GM18861 (cell line): ENCODE measurements at regions not wholly inside any gene's neighbourhood (a gene's known extent, or its start where the extent isn't known, plus 50 kb on each side); places are given as distances from the start of the nearest gene placed in this dataset.
"Not testable (repeated sequence)": the region's sequence is repeated elsewhere in the genome, so short reads cannot be mapped to it uniquely, and the experiment has no call there.

Experiments
- ATAC-seq: cut with Tn5 transposase; IDR thresholded peaks from one replicate; pipeline ENCODE4 v1.9.1; 2021; ENCODE audit not compliant: unreplicated experiment

DNA sequence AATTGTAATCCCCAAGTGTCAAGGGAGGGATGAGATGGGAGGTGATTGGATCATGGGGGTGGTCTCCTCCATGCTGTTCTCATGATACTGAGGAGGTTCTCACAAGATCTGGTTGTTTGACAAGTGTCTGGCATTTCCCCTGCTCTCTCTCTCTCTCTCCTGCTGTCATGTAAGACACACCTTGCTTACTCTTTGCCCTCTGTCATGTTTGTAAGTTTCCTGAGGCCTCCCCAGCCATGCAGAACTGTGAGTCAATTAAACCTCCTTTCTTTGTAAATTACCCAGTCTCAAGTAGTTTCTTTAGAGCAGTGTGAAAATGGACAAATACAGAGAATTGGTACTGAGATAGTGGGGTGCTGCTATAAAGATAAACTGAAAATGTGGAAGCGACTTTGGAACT is 207.9 kb downstream of the HINT1 start:
- ATAC-seq, result no peak

DNA sequence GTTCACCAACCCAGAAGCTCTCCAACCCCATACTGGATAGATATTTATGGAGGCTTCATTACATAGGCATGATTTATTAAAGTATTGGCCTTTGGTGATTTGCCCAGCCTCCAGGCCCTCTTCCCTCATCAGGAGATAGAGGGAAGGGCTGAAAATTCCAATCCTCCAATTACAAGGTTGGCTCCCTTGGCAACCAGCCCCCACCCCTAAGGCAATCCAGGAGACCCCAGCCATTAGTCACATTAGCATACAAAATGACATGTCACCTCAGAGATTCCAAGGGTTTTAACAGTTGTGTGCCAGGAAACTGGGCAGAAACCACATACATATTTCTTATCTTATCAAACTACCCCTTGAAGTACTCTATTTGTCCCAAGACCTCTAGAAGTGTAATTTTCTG is 210.0 kb downstream of the HINT1 start:
- no peak for ATAC-seq

DNA sequence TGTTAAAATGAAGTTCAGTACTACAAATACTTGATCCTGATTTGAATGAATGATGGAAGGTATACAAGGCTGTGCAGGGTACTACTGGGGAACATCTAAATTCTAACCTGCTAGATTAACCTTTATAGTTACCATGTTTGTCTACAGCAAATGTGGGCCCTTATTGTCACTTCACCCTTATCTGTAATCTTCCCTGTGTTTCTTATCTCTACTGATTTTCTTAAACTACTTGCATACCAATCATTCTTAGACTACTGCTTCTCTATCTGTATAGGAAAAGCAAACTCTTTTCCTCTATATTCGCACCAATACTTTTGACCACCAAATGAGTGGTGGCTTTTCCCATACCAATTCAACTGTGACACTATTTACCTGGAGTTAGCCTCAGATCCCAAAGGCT is 210.7 kb downstream of the HINT1 start:
- ATAC-seq, result no peak

DNA sequence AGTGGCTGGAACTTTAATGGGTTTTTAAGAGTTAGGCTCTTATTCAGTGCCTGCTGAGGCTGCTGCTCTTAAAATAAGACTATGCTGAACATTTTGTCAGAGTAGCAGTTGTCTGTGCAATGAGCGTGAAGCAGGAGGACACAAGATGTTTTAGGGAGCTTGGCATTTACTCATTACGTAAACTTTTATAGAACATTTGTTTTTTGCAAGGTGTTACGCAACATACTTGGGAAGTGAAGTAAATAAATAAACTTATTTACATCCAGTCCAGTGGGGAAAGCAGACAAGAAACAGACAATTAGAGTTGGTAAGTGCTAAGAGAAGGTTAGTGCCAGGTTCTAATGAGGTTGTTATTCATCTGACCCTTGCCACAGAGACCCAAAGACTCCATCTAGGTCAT is 226.0 kb downstream of the HINT1 start:
- ATAC-seq, result no peak

DNA sequence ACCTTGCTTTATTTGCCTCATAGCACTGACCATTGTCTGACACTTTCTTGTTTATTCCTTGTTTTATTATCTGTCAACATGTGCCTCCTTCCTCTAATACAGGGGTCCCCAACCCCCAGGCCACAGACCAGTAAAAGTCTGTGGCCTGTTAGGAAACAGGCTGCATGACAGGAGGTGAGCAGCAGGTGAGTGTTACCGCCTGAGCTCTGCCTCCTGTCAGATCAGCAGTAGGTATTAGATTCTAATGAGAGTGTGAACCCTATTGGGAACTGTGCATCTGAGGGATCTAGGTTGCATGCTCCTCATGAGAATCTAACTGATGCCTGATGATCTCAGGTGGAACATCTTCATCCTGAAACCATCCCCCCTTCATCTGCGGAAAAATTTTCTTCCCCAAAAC is 228.0 kb downstream of the HINT1 start:
- no peak for ATAC-seq

DNA sequence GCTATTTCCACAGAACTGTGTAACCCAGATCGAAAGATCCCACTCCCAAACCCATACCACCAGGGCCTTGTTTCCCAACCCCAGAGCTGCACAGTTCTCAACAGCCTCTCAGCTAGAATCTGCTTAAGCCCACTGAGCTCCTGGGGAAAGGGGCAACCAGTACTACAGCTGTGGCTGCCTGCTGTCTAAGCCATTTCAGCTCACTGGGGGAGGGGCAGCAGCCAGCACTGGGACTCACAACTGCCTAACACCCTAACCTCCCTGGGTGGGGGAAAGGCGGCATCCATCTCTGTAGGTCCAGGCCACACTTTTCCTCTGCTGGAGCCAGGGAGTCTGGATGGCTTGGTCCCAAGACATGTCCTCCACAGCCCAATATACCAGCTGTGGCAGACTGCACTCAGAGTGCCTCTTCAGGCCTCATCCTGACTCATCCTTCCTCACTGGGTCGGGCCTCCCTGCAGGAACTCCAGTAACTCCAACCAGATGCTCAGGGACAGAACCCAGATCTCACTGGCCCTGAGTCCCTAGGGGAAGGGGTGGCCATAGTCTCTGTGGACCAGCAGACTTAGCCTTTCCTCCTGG is 241.4 kb downstream of the HINT1 start:
- ATAC-seq, result no peak

DNA sequence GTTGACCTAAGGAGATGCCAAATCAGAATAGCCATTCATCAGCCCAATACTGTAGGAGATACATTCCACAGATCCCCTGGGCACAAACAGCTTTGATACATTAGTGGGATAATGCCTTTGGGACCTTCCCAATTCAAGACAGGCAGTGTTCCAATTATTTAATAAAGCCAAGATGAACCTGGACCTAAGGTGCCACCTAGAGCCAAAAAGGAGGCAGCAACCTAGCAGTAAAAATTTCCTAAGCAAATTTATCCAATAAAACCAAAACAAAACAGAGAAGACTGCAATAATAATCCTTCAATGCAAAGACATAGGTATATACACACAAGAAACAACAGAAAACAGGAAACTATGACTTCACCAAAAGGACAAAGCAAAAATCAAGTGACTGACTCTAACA is 253.0 kb downstream of the HINT1 start:
- no peak for ATAC-seq

DNA sequence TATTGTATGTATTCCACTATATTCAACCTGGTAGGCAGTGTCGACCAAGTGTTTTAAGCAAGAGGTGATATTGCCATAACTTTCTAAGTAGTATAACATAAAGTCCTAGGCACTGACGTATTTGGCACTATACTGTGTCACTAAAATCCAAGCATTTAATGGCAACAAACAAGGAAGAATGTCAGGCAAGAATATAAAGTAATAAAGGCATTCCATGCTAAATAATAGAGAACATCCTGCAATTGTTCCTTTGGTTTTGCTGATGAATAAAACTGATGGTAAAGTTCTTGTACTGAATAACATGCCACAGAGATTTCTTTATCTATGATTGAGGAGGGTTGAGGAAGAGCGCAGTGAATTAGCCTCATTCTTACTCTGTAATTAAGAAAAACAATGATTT is 256.9 kb downstream of the HINT1 start:
- ATAC-seq, result no peak

DNA sequence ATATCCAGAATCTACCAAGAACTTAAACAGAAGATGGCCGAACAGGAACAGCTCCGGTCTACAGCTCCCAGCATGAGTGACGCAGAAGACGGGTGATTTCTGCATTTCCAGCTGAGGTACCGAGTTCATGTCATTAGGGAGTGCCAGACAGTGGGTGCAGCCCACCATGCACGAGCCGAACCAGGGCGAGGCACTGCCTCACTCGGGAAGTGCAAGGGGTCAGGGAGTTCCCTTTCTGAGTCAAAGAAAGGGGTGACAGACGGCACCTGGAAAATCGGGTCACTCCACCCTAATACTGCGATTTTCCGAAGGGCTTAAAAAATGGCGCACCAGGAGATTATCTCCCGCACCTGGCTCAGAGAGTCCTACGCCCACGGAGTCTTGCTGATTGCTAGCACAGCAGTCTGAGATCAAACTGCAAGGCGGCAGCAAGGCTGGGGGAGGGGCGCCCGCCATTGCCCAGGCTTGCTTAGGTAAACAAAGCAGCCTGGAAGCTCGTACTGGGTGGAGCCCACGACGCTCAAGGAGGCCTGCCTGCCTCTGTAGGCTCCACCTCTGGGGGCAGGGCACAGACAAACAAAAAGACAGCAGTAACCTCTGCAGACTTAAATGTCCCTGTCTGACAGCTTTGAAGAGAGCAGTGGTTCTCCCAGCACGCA is 267.4 kb downstream of the HINT1 start:
- ATAC-seq, result not testable (repeated sequence)

DNA sequence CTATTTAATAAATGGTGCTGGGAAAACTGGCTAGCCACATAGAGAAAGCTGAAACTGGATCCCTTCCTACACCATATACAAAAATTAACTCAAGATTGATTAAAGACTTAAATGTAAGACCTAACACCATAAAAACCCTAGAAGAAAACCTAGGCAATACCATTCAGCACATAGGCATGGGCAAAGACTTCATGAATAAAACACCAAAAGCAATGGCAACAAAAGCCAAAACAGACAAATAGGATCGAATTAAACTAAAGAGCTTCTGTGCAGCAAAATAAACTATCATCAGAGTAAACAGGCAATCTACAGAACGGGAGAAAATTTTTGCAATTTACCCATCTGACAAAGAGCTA is 267.9 kb downstream of the HINT1 start:
- ATAC-seq, result not testable (repeated sequence)

DNA sequence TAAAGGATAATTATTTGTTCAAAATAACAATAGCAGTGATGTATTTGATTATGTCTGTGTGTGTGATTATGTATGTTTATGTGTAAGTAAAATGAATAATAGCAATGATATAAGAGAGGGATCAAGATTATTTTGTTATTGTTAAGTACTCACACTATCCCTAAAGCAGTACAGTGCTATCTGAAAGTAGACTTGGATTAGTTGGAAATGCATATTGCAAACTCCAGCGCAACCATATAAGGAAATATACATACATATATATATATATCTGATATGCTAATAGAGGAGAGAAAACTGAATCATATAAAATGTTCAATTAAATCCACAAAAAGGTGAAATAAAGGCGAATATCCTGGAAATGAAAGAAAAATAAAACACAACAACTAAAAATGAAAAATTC is 268.4 kb downstream of the HINT1 start:
- ATAC-seq, result no peak

DNA sequence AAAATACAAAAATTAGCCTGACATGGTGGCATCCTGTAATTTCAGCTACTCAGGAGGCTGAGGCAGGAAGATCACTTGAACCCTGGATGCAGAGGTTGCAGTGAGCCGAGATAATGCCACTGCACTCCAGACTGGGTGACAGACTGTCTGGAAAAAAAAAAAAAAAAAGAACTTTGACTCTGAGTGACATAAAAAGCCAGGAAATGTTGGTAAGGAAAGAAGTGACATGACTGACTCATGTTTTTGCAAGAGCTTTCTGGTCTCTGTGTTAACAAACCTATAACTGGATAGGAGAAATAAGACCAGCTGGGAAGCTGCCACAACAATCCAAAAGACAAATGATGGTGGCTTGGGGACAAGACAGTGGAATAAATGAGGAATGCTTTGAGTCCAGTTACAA is 272.1 kb downstream of the HINT1 start:
- ATAC-seq, result no peak

DNA sequence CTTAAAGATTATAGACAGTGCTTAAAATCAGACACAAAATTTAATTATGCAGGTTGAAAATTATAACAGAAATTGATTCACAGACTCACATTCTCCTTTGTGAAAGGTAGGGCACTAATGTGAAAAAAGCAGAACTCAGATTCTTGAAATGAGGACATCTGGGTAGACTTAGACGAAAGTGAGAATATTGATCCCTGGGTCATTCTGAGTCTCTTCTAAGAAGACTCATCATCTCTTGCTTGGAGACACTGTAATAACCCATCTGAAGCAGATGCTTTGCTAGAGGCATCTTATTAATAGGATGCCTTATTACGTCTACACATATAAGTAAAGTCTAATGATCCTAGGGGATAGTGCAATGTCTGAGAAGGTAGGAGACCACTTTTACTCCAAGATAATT is 274.4 kb downstream of the HINT1 start:
- no peak for ATAC-seq

DNA sequence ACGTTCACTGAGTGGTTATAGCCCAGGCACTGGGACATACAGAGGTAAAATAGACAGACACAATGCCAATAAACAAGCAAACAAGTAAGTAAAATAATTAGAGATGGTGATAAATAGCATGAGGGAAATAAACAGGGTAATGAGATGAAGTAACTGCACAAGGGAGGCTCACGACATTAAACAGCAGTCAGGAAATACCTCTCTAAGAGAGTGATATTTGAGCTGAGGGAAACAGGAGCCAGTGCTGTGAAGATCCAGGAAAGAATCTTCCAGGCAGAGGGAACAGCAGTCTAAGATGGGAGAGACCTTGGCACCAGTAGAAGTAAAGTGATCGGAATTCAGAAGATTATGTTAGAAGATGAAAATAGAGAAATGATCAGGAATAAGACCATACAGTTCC is 279.4 kb downstream of the HINT1 start:
- no peak for ATAC-seq

DNA sequence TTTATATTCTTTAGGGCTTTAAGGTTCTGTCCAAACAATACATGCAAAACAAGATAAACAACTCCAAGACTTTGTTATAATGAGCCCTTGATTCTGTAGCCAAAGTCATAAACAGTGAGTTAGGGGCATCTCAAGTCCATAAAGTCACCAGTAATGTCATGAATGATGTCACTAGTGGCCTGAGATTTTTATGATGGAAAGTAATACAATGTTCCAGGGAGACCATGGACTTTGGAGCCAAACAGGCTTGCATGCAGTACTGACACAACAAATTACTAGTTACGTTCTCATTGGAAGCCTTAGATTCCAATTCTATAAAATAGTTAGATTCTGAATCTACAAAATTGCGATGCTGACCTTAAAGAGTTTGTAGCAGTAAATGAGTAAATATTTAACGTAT is 280.0 kb downstream of the HINT1 start:
- ATAC-seq, result no peak

DNA sequence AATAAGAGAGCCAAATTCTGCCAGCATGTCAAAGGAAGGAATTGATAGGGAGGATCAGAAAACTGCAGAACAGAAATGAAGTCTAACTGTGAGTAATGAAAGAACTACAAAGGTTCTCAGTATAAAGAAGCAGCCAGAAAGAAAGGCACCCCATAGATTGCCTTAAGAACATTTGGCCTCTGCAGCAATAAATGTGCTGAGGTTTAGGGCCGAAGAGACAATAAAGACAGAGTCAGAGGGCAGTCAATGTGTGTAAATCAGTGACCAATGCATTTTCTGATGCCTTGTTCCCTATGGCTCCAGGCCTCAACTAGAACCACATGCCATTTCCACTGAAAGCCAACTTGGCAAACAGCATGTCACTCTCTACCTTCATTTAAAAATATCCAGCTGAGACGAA is 281.0 kb downstream of the HINT1 start:
- ATAC-seq, result no peak

DNA sequence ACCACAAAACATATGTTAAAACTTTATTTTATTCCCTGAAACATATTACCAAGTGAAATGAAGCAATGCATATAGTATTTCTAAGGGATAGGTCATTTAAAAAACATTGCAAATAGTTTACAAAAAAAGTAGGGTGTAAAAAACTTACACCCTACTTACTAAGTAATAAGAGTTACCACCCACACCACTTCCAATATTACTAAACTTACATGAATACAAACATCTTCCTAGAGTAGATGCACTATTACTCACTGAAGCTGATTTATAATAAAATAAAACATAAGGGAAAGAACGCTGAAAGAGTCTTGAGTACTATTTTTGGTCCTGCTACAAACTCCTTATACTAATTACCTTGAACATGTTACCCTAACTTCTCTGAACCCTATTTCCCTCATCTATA is 289.4 kb downstream of the HINT1 start:
- ATAC-seq, result no peak

DNA sequence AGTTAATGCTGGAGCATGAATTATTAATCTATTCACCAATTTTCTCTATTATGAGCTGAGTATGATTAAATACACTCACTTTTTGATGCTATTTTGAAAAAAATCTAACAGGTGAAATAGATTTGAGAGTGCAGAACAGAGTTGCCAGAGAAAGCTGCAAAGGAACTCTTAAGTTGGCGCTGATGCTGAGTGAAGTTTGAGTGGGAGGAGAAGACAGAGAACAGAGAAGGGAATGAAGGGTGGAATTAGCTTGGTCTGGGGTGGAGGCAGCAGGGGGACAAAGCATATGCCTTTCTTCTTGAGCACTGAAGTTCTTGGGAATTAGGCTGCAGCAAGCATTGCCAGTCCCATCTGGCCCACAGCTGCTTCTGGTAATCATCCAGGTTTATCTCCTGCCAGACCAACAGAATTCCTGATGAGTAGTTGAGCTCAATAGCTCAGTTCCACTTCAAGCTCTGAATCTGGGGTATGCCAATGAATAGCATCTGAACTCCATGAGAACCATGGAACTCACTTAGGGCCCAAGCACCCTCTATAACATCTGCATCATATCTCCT is 290.1 kb downstream of the HINT1 start:
- no peak for ATAC-seq

DNA sequence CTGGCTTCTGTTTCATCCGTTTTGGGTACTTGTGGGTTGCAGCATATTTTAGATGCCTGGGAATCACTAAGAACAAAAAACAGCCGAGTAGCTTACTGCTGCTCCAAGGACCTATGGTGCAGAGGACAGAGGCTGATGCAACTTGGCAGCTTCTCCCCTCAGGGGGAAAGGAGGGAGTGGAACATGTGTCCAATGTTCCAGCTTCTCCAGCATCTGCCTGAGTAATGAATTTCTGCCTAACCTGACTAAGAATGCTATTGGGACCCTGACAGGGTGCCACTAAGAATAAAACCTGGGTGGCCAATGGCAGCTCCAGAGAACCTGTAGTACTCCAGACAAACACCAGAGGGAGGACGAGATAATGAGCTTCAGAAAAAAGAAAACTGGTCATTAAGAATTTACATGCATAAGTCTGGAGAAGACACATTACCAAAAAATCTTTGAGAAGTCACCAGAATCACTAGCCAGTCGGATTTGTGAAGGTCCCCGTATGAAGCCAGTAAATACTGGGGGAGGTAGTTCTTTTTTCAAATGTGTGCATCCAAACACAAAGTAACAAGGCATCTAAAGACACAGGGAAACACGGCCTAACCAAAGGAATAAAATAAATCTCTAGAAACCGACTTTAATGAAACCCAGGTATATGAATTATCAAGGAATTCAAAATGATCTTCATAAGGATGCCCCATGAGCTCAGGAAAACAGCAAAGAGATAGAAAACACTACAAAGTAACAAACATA is 293.5 kb downstream of the HINT1 start:
- ATAC-seq, result peak; percentile 85

DNA sequence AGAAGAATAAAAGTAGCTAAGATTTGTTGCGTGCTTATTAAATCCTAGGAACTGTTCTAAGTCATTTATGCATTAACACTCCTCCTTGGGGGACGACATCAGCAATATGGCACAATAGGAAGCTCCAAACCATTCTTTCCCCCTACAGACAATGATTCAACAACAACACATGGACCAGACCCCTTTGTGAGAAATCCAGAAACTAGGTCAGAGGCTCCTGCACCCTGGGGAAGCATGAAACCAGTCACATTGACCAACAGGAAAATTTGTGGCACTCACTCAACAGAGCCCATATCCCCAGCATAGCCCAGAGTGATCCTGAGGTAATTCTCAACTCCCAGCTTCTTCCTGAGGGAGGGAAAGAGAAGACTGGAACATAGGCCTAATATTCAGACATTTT is 294.4 kb downstream of the HINT1 start:
- ATAC-seq, result no peak

DNA sequence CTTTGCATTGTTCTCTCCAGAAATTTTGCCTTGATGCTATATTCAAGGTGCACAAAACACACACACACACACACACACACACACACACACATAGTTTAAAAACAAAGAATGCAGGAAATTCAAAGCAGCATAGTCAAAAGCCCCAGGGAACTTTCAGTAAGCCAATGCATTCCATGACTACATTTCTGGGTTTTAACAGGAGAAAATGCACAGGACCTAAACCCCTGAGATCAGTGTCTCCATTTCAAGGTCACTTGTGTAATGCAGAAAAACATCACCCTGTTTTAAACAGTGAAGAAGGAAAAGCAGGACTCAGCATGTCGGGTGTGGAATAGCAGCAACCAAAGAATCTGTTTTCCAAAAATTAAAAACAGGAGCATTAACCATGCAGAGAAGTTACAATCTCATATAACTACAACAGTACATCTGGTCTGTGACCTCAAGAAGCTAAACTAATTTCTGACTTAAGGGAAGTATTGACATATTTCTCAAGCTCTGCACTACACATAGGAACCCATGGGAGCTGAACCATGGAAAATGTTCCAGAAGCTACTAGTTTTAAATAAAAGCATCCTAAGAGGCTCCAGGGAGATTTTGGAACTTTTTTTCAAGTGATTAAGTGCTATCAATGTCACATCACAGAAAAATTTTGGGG is 296.7 kb downstream of the HINT1 start:
- ATAC-seq, result no peak
